ENCODE measurements at regions not wholly inside any gene's neighbourhood (a gene's known extent, or its start where the extent isn't known, plus 50 kb on each side); places are given as distances from the start of the nearest gene placed in this dataset.

DNA sequence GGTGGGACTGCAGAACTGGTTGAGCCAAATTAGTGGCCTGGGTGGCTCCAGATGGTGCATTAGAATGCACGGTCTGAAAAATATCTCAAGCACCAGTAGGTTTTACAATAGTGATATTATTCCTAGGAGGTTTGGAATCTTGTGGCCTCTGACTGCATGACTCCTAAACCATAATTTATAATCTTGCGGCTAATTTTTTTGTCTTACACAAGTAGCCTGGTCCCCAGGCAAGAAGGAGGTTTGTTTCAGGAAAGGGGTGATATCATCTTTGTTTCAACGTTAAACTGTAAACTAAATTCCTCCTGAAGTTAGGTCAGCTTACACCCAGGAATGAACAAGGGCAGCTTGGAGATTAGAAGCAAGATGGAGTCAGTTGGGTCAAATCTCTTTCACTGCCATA is 98.9 kb upstream of the ARL4C start:
- TF ChIP-seq POLR2A (IDR thresholded peaks at IDR 0.05) (no peak), POLR2AphosphoS5 (IDR thresholded peaks at IDR 0.05) (no peak)
- TF ChIP-seq, protein P1, sequence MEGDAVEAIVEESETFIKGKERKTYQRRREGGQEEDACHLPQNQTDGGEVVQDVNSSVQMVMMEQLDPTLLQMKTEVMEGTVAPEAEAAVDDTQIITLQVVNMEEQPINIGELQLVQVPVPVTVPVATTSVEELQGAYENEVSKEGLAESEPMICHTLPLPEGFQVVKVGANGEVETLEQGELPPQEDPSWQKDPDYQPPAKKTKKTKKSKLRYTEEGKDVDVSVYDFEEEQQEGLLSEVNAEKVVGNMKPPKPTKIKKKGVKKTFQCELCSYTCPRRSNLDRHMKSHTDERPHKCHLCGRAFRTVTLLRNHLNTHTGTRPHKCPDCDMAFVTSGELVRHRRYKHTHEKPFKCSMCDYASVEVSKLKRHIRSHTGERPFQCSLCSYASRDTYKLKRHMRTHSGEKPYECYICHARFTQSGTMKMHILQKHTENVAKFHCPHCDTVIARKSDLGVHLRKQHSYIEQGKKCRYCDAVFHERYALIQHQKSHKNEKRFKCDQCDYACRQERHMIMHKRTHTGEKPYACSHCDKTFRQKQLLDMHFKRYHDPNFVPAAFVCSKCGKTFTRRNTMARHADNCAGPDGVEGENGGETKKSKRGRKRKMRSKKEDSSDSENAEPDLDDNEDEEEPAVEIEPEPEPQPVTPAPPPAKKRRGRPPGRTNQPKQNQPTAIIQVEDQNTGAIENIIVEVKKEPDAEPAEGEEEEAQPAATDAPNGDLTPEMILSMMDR (IDR thresholded peaks at IDR 0.05), result no peak
